NCI-H2107 treated with DMSO at 0.1 percent for 48 hours (cell line): ENCODE measurements at regions not wholly inside any gene's neighbourhood (a gene's known extent, or its start where the extent isn't known, plus 50 kb on each side); places are given as distances from the start of the nearest gene placed in this dataset.

Experiments used
- DNase-seq: peaks from one replicate; lab custom pipeline; 2025; ENCODE audit not compliant: unreplicated experiment; lab: John Stamatoyannopoulos, UW

DNA sequence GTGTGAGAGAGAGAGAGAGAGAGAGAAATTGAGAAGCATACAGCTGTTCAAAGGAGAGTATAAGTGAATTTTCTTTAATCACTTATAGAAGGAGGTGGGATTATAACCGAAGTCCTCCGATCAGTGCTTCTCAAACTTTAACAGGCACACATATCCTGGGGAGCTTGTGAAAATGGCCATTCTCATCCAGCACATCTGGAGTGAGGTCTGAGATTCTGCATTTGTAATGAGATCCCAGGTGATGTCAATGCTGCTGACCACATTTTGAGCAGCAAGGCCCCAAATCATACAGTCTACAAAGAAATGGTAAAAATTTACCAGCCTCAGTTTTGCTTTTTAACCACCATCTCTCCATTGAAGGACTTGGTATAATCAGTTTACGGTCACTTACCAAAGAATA is 219.0 kb downstream of the PTEN start:
- DNase-seq = no peak

DNA sequence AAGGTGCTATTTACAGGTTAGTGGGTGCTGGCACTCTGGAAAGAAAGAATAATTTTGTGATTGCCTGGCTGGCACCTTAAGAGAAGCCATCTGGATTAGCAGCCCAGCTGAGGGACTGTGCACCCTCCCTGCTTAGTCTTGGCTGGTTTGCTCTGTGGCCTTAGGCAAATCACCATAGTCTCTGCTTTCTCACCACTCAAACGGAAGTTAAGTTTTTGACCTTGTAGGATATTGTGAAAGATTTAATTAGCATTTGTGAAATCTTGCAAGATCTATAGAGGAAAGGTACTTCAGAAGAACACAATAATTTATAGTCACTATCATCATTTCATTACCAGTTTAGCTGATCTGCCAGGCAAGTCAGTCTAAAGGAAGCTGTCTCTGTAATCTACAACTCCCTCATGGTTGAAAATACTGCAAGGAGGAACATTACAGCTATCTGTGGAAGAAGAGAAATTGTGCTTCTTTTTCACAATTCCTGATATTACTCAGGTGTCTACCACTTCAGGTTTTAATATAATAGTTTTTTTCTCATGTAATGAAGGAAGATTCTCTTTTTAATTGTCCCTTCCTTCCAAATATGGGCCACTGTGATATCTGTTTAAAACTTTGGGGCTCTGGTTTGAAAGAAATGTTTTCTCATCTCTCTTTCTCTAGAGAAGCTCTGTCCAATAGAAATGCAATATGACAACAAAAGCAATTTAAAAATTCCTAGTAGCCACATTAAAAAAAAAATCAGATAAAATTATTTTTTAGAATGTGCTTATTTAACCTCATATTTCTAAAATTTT is 219.6 kb downstream of the PTEN start:
- DNase-seq = no peak

GRCh38 chr10:88083597-88083989 is 220.2 kb downstream of the PTEN start:
- DNase-seq = no peak

DNA sequence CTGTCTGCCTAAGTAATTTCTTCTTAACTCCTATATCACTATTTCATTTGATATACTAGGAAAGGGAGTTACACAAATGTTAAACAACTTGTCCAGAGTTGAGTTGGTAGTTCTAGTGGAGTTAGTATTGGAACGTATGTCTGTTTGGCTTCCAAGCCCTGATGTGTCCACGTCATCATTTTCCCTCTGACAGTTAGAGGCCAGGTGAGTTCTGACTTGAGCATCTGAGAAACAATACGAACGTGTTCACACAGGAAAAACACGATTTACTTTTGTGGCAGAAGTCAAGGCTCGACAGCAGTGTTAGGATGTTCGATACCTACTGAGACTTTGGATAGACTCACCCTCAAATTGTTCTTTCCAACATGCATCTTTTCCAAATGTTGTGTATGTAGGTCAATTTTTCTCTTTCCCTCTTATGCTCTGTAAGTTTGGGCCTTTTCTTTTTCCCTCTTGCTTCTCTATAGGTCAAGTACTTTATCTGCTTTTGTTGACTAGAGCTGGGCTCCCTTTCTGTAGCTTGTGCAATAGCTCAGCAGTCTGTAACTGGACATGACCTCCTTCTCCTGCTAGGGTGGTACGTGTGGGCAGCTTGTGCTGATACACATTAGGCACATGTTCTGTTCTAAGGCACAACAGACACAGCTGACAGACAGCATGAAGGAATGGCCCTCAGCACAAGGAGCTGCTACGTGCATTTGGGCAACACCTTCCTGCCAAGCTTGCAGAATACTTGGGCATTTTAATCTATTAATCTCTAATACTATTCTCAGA is 222.9 kb downstream of the PTEN start:
- no peak for DNase-seq

DNA sequence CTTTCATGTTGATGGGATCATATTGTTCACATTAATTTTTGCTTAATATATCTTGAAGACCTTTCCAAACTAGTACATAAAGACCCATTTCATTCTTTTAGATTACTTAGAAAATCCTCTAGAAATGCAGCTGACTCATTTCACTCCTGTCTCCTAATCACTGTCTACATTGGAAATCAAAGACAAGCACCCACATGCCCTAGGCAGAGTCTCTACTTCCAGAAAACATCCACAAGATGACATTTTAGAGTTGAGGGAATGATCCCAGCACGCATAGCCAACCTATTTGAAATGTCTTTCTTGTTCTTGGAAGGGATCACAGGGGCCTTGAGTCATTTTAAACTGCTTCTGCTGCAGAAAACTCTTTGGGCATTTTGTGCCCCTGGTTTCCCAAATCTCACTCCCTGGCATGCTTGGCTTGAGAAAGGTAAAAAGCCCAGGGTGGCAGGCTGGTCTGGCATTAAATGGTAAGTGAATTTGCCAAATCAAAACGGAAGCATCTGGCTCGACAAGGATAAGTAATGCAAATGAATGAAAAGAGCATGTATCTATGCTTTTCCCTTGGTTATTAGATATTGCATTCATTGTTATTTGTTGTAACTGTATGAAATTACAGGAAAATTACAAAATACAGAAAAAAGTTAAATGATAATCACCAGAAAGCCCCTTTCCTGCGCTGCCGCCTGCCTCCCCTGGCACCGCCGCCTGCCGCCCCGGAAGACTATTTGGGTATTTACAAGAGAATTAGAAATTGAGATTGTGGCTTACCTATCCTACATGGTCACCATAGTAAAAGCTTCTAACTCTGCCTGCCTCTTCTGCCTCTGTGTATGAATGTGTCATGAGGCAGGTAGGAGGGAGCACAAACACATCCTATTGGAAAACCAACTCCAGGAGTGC is 225.3 kb downstream of the PTEN start:
- DNase-seq = no peak

GRCh38 chr10:88089498-88089897 is 226.1 kb downstream of the PTEN start:
- no peak for DNase-seq

- no peak for DNase-seq
Measured at GRCh38 chr10:88090568-88091214, 227.3 kb downstream of the PTEN start.

DNA sequence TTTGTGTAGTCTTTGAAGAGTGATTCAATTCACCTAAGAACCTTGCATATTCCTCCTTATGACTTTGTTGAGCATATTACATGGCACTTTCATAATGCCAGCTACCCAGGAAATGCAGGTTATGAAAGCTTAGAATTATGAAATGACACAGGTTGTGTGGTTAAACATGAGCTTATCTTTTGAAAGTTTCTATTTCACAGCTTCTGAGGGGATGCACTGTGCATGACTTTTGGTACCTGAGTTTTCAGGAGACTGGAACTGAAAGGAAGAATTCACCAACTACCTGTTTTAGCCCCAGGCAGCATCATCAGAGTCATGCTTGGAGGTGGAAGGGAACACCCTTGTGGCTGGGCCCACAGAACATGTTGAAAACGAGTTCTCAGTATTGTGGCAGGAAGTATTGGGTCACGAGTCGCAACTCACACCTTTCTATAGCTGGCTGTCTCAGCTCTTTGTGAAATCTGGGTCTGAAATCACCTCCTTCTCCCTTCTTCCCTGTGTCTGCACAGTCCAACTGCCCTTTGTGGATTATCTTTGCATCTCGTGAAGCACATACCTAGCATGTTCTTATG is 228.2 kb downstream of the PTEN start:
- DNase-seq = no peak

DNA sequence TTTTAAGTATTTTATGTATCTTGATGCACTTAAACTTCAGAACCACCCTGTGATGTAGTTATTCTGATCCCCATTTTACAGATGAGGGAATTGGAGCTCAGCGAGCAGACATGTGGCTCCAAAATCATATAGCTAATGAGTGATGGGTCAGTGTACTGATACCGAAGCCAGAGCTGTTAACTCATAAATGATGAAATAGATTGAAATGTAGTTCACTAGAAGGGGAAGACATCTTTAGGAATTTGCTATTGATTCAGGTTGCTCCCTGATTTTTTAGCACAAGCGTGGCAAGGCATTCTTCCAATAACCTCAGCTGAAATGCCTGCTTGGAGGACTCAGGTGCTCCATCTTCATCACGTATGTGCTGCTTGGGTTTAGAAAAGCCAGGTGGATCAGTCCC is 228.8 kb downstream of the PTEN start:
- DNase-seq = no peak

- no peak for DNase-seq
Measured at GRCh38 chr10:88092973-88093372, 229.5 kb downstream of the PTEN start.

GRCh38 chr10:88094795-88095194 is 231.4 kb downstream of the PTEN start:
- DNase-seq = no peak

GRCh38 chr10:88095223-88095721 is 231.8 kb downstream of the PTEN start:
- DNase-seq = no peak

GRCh38 chr10:88095778-88096431 is 232.5 kb downstream of the PTEN start:
- no peak for DNase-seq

- DNase-seq = no peak
Measured at GRCh38 chr10:88097092-88097516, 233.7 kb downstream of the PTEN start.

- no peak for DNase-seq
Measured at GRCh38 chr10:88097536-88097935, 234.1 kb downstream of the PTEN start.

GRCh38 chr10:88100281-88100680 is 236.9 kb downstream of the PTEN start:
- no peak for DNase-seq

DNA sequence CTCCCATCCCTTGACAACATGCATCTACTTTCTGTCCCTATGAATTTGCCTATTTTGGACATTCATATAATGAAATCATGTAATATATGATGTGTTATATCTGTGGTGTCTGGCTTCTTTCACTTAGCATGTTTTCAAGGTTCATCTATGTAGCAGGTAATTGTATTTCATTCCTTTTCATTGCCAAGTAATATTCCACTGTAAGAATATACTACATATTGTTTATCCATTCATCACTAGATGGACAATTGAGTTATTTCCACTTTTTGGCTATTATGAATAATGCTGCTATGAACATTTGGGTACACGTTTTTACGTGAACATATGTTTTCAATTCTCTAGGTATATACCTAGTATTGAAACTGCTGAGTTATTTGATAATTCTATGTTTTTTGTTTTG is 238.2 kb downstream of the PTEN start:
- DNase-seq = no peak

- DNase-seq = no peak
Measured at GRCh38 chr10:88103576-88103975, 240.2 kb downstream of the PTEN start.

- DNase-seq = no peak
Measured at GRCh38 chr10:88104223-88104622, 240.8 kb downstream of the PTEN start.

DNA sequence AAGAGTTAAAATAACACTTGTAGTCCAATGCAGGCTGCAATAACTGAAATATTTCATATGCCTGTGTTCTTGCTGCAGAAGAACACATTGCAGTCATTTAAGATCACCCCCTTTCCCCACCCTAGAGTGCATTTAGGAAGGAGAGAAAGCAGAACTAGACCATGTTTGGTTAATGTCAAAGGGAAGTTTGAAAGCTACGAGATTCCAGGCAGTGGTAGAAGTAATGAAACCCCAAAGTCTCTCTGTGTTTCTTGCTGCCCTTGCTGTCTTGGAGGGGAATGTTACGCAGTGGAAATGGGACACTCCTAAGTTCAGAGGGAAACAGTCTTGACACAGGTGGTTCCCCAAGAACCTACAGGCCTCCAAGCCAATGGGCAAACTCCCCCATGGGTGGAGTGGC is 242.9 kb downstream of the PTEN start:
- no peak for DNase-seq
